Non-pigmented ciliary epithelial cell (primary cell): ENCODE measurements at regions not wholly inside any gene's neighbourhood (a gene's known extent, or its start where the extent isn't known, plus 50 kb on each side); places are given as distances from the start of the nearest gene placed in this dataset.

ENCODE experiments used
- DNase-seq: peaks from one replicate; pipeline ENCODE4 v3.0.0-alpha.2; 2010; ENCODE audit warnings: low read depth

GRCh38 chr18:34075963-34076860 is 148.5 kb downstream of the NOL4 start:
- no peak for DNase-seq

- no peak for DNase-seq
These were observed 163.5 kb downstream of the NOL4 start for GRCh38 chr18:34061226-34061625.

GRCh38 chr18:34055227-34055626 is 169.5 kb downstream of the NOL4 start:
- DNase-seq = no peak

- no peak for DNase-seq
These were observed 174.1 kb downstream of the NOL4 start for GRCh38 chr18:34050661-34051060.

- DNase-seq = no peak
These were observed 175.2 kb downstream of the NOL4 start for GRCh38 chr18:34049511-34049910.

GRCh38 chr18:34048423-34048822 is 176.3 kb downstream of the NOL4 start:
- no peak for DNase-seq

- DNase-seq = no peak
These were observed 182.1 kb downstream of the NOL4 start for GRCh38 chr18:34042423-34043146.

- no peak for DNase-seq
These were observed 185.1 kb downstream of the NOL4 start for GRCh38 chr18:34039611-34040010.

GRCh38 chr18:34039201-34039600 is 185.5 kb downstream of the NOL4 start:
- no peak for DNase-seq

- DNase-seq = no peak
These were observed 186.6 kb downstream of the NOL4 start for GRCh38 chr18:34038086-34038485.

GRCh38 chr18:34033968-34034367 is 190.7 kb downstream of the NOL4 start:
- no peak for DNase-seq

GRCh38 chr18:34031810-34032209 is 192.9 kb downstream of the NOL4 start:
- no peak for DNase-seq

GRCh38 chr18:34028324-34028723 is 196.4 kb downstream of the NOL4 start:
- DNase-seq = peak; percentile 20

- DNase-seq = no peak
These were observed 199.4 kb downstream of the NOL4 start for GRCh38 chr18:34025191-34025801.

GRCh38 chr18:34023471-34023870 is 201.2 kb downstream of the NOL4 start:
- peak; percentile 35 for DNase-seq

GRCh38 chr18:34018336-34018735 is 206.4 kb downstream of the NOL4 start:
- DNase-seq = no peak

- no peak for DNase-seq
These were observed 221.0 kb downstream of the NOL4 start for GRCh38 chr18:34003687-34004086.

GRCh38 chr18:34002130-34002529 is 222.6 kb downstream of the NOL4 start:
- DNase-seq = no peak

- no peak for DNase-seq
These were observed 223.3 kb downstream of the NOL4 start for GRCh38 chr18:34001376-34001775.

GRCh38 chr18:33987206-33987605 is 237.5 kb downstream of the NOL4 start:
- no peak for DNase-seq

GRCh38 chr18:33983126-33983525 is 241.6 kb downstream of the NOL4 start:
- DNase-seq = no peak

GRCh38 chr18:33960417-33960816 is 264.3 kb downstream of the NOL4 start:
- no peak for DNase-seq

- no peak for DNase-seq
These were observed 265.1 kb downstream of the NOL4 start for GRCh38 chr18:33959609-33960008.
